ENCODE measurements at regions not wholly inside any gene's neighbourhood (a gene's known extent, or its start where the extent isn't known, plus 50 kb on each side); places are given as distances from the start of the nearest gene placed in this dataset.

DNA sequence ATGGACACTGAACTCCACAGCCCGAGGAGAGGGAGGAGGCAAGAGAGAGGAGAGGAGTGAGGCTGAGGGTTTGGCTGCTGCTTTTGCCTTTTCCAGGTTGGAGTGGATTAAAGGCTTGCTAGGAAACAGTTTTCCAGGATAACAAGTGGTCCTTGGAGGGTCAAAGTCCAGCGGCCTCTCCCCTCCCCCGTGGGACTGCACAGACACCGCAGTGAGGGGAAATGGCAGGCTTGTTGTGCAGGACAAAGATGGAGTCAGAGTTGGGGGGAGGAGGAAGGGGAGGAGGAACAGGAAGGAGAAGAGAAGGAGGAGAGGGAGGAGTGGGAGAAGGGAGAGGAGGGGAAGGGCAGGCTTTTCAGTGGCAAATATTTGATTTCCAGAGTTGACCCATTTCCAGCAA lies 245.5 kb downstream of the RBM19 start:
- no peak overlapping the region for H3K27ac ChIP-seq
- no peak overlapping the region for H3K4me3 ChIP-seq
- DNase-seq (ENCODE audit: low spot score in 2 of 2): no peak
- TF ChIP-seq POLR2AphosphoS5 (IDR thresholded peaks at IDR 0.05) (no peak), POLR2A (IDR thresholded peaks at IDR 0.05) (no peak), EP300 (IDR thresholded peaks at IDR 0.05) (no peak)
- TF ChIP-seq, protein P1, sequence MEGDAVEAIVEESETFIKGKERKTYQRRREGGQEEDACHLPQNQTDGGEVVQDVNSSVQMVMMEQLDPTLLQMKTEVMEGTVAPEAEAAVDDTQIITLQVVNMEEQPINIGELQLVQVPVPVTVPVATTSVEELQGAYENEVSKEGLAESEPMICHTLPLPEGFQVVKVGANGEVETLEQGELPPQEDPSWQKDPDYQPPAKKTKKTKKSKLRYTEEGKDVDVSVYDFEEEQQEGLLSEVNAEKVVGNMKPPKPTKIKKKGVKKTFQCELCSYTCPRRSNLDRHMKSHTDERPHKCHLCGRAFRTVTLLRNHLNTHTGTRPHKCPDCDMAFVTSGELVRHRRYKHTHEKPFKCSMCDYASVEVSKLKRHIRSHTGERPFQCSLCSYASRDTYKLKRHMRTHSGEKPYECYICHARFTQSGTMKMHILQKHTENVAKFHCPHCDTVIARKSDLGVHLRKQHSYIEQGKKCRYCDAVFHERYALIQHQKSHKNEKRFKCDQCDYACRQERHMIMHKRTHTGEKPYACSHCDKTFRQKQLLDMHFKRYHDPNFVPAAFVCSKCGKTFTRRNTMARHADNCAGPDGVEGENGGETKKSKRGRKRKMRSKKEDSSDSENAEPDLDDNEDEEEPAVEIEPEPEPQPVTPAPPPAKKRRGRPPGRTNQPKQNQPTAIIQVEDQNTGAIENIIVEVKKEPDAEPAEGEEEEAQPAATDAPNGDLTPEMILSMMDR (IDR thresholded peaks at IDR 0.05): no peak
- 34% methylated on average over 4 of the region's 4 CpGs for WGBS
- H3K36me3 ChIP-seq: no peaks in the 10 kb centered on the region
- no peaks in the 10 kb centered on the region for H3K4me1 ChIP-seq
- H3K9me3 ChIP-seq: no peaks in the 10 kb centered on the region
- H3K27me3 ChIP-seq: peaks cover 38% of the 10 kb centered on the region

GRCh38 chr12:113719911-113720591 lies 246.1 kb downstream of the RBM19 start:
- Histone ChIP-seq H3K4me1 (no peaks in the 10 kb centered on the region), H3K9me3 (no peaks in the 10 kb centered on the region), H3K27me3 (peaks cover 33% of the 10 kb centered on the region), H3K4me3 (no peak overlapping the region), H3K27ac (no peak overlapping the region), H3K36me3 (no peaks in the 10 kb centered on the region)
- DNase-seq (ENCODE audit: low spot score in 2 of 2): no peak
- WGBS: 95% methylated on average over 8 of the region's 8 CpGs
- TF ChIP-seq EP300 (IDR thresholded peaks at IDR 0.05) (no peak), POLR2AphosphoS5 (IDR thresholded peaks at IDR 0.05) (no peak), POLR2A (IDR thresholded peaks at IDR 0.05) (no peak)
- TF ChIP-seq, protein P1 (IDR thresholded peaks at IDR 0.05): no peak

DNA sequence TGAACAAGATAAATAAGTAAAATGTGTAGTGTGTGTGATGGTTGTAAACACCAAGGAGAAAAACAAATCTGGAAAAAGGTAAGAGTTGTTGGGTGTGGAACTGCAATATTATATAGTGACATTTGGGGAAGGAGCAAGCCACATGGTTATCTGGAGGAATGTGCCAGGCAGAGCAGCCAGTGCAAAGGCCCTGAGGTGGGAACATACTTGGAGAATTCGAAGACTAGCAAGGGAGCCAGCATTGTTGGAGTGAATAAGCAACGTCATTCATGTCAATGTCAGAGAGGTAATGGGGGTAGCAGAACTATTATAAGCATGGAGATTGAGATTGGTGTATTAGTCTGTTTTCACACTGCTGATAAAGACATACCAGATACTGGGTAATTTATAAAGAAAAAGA lies 241.5 kb upstream of the LHX5 start:
- DNase-seq (ENCODE audit: low spot score in 2 of 2): no peak
- no peak overlapping the region for H3K4me3 ChIP-seq
- H3K36me3 ChIP-seq: no peaks in the 10 kb centered on the region
- no peak overlapping the region for H3K27ac ChIP-seq
- H3K4me1 ChIP-seq: no peaks in the 10 kb centered on the region
- TF ChIP-seq POLR2AphosphoS5 (IDR thresholded peaks at IDR 0.05) (no peak), POLR2A (IDR thresholded peaks at IDR 0.05) (no peak), EP300 (IDR thresholded peaks at IDR 0.05) (no peak)
- TF ChIP-seq, protein P1 (IDR thresholded peaks at IDR 0.05): no peak
- WGBS: 84% methylated on average over 2 of the region's 2 CpGs
- H3K27me3 ChIP-seq: peaks cover 13% of the 10 kb centered on the region
- H3K9me3 ChIP-seq: peaks cover 6% of the 10 kb centered on the region

DNA sequence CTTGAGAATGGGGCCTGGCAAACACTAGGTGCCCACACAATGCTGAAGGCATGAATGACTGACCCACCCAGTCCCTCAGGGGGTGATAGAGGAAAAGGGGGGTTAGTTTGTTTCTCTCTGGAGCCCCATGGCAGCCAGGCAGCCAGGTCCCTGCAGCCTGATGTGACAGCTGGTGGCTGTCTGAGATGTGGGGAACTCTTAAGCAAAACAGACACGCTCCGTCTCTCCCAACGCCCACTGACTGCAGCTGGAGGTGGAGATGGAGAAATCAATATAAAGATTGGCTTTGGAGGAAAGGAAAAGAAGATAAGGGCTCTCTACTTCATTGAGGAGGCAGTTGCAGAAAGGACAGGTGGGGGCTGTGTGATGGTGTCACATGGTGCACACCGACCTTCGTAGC lies 240.8 kb upstream of the LHX5 start:
- no peak for DNase-seq (ENCODE audit: low spot score in 2 of 2)
- Histone ChIP-seq H3K9me3 (peaks cover 6% of the 10 kb centered on the region), H3K4me1 (no peaks in the 10 kb centered on the region), H3K27ac (no peak overlapping the region), H3K4me3 (no peak overlapping the region), H3K27me3 (peaks cover 13% of the 10 kb centered on the region), H3K36me3 (no peaks in the 10 kb centered on the region)
- TF ChIP-seq, protein P1 (IDR thresholded peaks at IDR 0.05): no peak
- TF ChIP-seq POLR2AphosphoS5 (IDR thresholded peaks at IDR 0.05) (no peak), POLR2A (IDR thresholded peaks at IDR 0.05) (no peak), EP300 (IDR thresholded peaks at IDR 0.05) (no peak)
- WGBS: 87% methylated on average over 5 of the region's 5 CpGs

DNA sequence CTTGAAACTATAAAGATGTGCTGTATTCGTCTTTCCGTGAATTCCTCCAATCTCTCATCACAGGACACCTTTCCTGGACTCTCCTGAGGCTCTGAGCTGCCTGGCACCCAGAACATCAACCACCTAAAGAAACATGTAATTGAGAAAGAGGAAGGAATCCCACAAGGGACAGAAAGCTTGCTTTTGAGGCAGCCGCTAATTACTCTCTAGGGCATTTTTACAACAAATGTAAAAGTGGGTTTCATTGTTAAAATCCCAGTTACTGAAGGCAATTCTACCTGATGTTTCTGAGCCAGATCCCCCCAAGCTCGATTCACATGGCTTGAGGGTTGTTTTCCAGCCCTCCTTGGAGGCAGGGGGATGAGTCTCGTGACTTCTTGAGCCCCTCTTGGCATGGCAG lies 238.5 kb upstream of the LHX5 start:
- TF ChIP-seq POLR2AphosphoS5 (IDR thresholded peaks at IDR 0.05) (no peak), POLR2A (IDR thresholded peaks at IDR 0.05) (no peak), EP300 (IDR thresholded peaks at IDR 0.05) (no peak)
- TF ChIP-seq, protein P1 (IDR thresholded peaks at IDR 0.05): no peak
- DNase-seq (ENCODE audit: low spot score in 2 of 2): no peak
- no peaks in the 10 kb centered on the region for H3K4me1 ChIP-seq
- peaks cover 19% of the 10 kb centered on the region for H3K27me3 ChIP-seq
- no peaks in the 10 kb centered on the region for H3K36me3 ChIP-seq
- H3K27ac ChIP-seq: no peak overlapping the region
- peaks cover 6% of the 10 kb centered on the region for H3K9me3 ChIP-seq
- 65% methylated on average over 5 of the region's 5 CpGs for WGBS
- H3K4me3 ChIP-seq: no peak overlapping the region
